ENCODE measurements at regions not wholly inside any gene's neighbourhood (a gene's known extent, or its start where the extent isn't known, plus 50 kb on each side); places are given as distances from the start of the nearest gene placed in this dataset.

DNA sequence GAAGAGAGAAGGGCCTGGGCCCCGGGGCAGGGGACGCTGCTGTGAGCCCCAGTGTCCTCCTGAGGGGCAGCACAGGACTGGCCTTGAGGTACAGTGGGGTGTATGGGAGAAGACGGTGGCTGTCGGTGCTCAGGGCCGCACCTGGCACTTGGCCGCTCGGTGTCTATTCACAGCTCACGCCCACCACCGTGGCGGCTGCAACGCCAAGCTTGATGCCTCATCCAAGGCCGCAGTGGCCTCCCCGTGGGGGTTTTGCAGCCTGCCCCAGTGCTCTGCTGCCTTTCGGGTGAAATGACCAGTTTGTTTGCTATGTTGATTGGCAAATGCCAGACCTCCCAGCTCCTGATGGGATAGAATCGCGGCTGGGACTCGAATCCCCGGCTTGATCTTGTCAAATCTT lies 79.5 kb upstream of the SLCO4A1 start:
- no peak for DNase-seq

DNA sequence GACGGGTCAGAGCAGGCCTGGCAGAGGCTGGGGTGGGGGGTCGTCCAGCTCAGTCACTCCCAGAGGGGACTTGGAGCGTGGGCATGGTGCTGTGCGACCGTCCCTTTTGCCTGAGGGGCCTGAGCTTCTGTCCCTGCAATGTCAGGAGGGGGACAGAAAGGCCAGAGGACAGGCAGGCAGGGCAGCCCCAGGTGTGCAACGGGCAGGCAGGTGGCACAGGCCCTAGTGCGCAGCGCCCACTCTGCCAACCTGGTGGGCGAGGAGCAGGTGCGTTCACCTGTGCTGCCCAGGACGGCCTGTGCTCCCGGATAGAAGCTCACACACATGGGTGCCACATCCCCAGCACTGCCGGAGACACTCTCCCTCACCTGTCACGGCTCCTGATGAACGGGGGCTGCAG lies 78.7 kb upstream of the SLCO4A1 start:
- no peak for DNase-seq

- no peak for DNase-seq
These were observed 77.7 kb upstream of the SLCO4A1 start for GRCh38 chr20:62564456-62565245.

DNA sequence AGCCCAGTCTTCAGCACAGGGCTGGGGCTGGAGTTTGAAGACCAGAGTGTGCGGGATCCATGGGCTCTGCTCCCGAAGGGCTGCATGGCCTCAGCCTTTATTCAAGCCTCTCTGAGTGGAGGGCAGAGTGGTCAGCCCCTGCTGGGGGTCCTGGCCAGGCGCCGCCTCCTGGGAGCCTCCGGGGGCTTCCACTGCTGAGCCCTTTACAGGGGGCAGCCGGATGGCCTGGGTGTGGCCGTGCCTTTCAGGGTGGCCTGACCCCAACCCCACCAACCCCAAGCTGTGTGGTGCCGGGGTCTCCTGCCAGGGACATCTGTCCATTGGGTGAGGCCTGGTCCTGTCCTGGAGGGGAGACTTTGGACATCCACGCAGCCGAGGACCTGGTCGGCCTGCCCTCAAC lies 76.0 kb upstream of the SLCO4A1 start:
- no peak for DNase-seq

- no peak for DNase-seq
These were observed 75.5 kb upstream of the SLCO4A1 start for GRCh38 chr20:62566771-62567170.

DNA sequence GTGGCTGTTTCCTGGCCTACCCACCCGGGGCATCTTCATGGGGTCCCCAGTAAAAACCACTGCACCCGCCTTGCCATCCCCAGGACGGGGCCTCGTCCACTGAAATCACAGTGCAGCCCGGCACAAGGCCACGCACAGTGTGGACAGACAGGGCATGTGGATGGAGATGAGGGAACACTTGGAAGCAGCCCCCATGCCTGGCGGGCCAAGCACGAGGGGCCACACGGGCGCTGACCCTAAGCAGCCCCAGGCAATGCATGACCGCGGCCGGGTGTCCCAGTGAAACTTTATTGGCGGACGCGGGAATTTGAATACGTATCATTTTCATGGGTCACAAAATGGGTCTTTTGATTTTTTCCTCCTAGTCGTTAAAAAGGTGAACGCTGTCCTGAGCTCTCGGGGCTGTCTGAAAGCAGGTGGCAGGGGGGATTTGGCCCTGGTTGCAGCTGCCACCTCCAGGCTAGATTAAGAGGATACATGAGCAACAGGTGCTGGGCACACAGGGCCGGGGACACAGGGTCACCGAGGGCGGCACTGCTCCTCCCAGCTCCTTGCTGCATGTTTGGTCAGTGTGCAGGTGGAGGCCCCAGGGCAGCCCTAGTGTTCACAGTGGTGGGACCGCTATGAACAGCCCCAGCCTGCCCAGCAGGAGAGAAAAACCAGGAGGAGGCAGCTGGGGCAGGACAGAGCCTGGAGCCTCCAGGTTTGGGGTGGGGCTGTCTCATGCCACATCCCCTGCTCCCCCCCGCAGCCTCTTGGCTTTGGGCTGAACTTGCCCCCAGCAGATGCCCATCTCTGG lies 74.9 kb upstream of the SLCO4A1 start:
- no peak for DNase-seq

DNA sequence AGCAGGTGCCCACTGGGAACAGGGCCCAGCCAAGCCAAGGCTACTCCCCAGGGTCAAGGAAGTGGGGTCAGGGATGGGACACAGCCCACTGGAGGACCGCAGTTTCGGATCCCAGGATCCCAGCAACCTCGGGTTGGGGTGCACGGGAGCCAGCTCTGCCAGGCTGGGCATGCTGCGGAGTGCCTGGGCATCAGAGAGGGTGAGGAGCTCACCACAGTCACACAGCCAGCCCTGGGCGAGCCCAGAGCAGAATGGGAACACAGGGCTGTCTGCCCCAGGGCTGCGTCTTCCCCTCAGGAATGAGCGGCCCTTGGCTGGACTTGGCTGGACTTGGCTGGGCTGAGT lies 74.3 kb upstream of the SLCO4A1 start:
- no peak for DNase-seq

DNA sequence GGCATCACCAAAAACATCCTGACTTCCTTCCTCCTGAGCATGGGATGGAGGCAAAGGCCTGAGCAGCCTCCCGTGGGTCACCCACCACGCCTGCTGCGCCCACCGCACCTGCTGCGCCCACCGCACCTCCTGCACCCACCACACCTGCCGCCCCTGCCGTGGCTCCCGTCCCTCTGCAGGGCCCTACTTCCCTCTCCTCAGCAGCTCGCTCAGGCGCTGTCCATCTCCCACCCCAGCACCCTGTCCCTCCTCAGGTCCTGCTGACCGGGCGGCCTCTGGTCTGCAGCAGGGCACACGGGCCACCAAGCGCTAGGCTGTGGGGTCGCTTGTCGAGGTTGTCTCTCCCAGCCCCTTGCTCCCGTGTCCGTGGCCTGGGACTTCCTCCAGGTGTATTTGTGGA lies 72.7 kb upstream of the SLCO4A1 start:
- no peak for DNase-seq

- no peak for DNase-seq
These were observed 71.9 kb upstream of the SLCO4A1 start for GRCh38 chr20:62570403-62570802.

GRCh38 chr20:62570897-62571668 lies 71.2 kb upstream of the SLCO4A1 start:
- DNase-seq: no peak

GRCh38 chr20:62571669-62572344 lies 70.5 kb upstream of the SLCO4A1 start:
- no peak for DNase-seq

DNA sequence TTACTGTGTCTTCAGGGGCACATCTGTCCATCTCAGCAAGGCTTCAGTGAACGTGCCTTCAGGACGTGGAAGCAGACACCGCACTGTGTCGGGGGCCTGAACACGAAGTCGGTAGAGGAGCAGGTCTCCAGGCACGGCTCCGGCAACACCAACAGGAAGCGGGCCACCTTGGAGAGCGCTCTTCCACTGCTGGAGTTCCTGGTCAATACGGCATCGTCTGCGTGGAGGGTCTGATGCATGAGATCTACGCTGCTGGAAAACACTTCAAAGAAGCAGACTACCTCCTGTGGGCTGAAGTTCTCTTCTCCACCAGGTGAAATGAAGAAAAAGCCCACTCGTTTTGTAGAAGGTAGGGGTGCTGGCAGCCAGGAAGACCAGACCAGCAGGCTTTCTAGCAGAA lies 69.3 kb upstream of the SLCO4A1 start:
- no peak for DNase-seq

DNA sequence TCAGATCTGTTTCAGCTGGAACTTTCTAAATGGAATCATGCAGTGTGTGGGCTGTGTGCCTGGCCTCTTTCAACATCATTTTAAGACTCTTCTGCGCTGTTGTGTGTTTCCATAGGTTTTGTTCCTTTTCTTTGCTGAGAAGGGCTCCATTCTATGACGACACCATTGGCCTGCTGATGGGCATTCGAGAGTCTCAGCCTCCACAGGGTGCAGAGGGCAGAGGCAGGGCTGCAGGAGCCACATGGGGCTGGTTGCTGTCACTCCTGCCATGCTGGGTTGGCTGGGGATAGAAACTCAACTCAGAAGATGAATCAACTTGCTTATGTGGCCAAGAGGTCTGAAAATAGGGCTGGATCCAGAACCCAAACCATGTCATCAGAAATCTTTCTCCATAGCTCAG lies 68.5 kb upstream of the SLCO4A1 start:
- no peak for DNase-seq

- DNase-seq: no peak
These were observed 67.9 kb upstream of the SLCO4A1 start for GRCh38 chr20:62574230-62574993.

GRCh38 chr20:62575976-62576722 lies 66.2 kb upstream of the SLCO4A1 start:
- no peak for DNase-seq

GRCh38 chr20:62576815-62577489 lies 65.4 kb upstream of the SLCO4A1 start:
- peak; percentile 49 for DNase-seq

- no peak for DNase-seq
These were observed 64.8 kb upstream of the SLCO4A1 start for GRCh38 chr20:62577490-62577836.

DNA sequence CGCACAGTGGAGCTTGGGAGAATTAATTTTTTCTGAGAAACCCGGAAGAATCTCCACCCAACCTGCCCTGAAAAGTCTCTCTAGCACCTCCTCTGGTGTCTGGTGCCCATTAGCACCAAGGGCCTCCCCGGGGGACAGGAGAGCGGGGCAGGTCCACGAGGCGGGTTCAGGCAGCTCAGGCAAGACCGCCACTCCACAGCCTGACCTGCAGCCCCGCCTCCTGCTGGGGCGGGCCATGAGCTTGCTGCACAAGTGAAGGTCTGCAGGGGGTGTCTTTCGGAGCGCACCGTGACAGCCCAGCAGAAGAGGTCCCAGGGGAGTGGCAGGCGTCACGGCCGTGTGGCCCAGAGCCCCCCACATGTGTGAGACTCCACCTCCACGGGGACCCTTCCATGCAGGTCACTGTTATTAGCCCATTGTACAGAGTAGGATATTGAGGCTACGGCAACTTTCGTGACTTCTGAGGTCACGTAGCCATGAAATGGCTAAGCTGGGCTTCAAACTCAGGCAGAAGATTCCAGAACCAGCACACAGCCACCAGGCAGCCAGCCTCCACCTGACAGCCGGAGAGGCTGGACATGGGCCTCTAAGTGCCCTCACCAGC lies 63.9 kb upstream of the SLCO4A1 start:
- no peak for DNase-seq

GRCh38 chr20:62580052-62580451 lies 62.3 kb upstream of the SLCO4A1 start:
- no peak for DNase-seq

DNA sequence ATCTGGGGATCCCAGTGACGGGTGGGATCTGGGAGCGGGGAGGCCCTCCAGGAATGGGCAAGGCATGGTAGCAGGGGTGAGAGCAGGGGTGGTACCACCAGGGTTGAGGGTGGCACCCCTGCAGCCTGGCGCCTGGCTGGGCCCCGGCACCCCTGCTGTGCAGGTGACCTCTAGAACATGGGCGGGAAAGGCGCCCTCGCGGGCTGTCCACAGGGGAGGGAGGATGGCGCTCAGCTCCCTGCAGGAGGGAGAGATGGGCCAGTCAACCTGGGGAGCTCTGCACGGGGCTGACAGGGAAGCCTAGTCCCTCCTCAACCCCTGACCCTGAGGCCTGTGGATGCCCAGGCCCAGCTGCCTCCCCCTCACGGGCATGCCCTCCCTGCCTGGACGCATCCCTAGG lies 61.6 kb upstream of the SLCO4A1 start:
- no peak for DNase-seq

All from right kidney (tissue), 1 donor.